A673 (cell line): ENCODE measurements at regions not wholly inside any gene's neighbourhood (a gene's known extent, or its start where the extent isn't known, plus 50 kb on each side); places are given as distances from the start of the nearest gene placed in this dataset.

Experiments
- BruUV-seq: library from RNA; stranded (reverse); fragments of 400-500 nt; replicated peaks from 2 replicates; lab custom pipeline; 2021; lab: Mats Ljungman, UMichigan
- CTCF ChIA-PET: fragments of 300-600 bp; sonication (Branson Sonifier 250); formaldehyde crosslinking; loops from one replicate; lab custom pipeline; 2022; ENCODE audit warnings: antibody characterized with exemption; lab: Charles Lee
- POLR2A ChIA-PET: fragments of 300-600 bp; sonication (Branson Sonifier 250); formaldehyde crosslinking; loops from one replicate; lab custom pipeline; 2022; ENCODE audit warnings: antibody characterized with exemption; ENCODE audit not compliant: low non-redundant PET; lab: Charles Lee
- DNase-seq: peaks from one replicate; pipeline ENCODE4 v3.0.0-alpha.2; 2015; ENCODE audit warnings: low spot score
- H3K27ac ChIP-seq: fragments of 200-600 bp; sonication (generic); 2 replicates; pipeline ENCODE4 v1.5.1; 2016; ENCODE audit warnings: mixed run types, low read depth, mild to moderate bottlenecking, mixed read lengths, antibody characterized with exemption, low read length; ENCODE audit not compliant: poor library complexity, severe bottlenecking
- H3K27me3 ChIP-seq: fragments of 200-600 bp; sonication (generic); replicated peaks from 2 replicates; pipeline ENCODE4 v1.6.1; 2017; ENCODE audit warnings: mixed run types, low read depth, mild to moderate bottlenecking, mixed read lengths, antibody characterized with exemption, low read length; ENCODE audit not compliant: insufficient read depth, poor library complexity
- H3K36me3 ChIP-seq: fragments of 200-600 bp; sonication (generic); 2 replicates; pipeline ENCODE4 v1.6.1; 2016; ENCODE audit warnings: mixed run types, mild to moderate bottlenecking, mixed read lengths, antibody characterized with exemption, low read length; ENCODE audit not compliant: insufficient read depth, poor library complexity, severe bottlenecking
- H3K4me1 ChIP-seq: fragments of 200-600 bp; sonication (generic); 2 replicates; pipeline ENCODE4 v1.6.1; 2017; ENCODE audit warnings: mixed run types, mild to moderate bottlenecking, mixed read lengths, antibody characterized with exemption, low read length; ENCODE audit not compliant: insufficient read depth, poor library complexity, severe bottlenecking
- H3K4me3 ChIP-seq: fragments of 200-600 bp; sonication (generic); 2 replicates; pipeline ENCODE4 v1.5.1; 2016; ENCODE audit warnings: low read depth, mixed run types, mild to moderate bottlenecking, mixed read lengths, low read length; ENCODE audit not compliant: poor library complexity, severe bottlenecking
- H3K9me3 ChIP-seq: fragments of 200-600 bp; sonication (generic); 2 replicates; pipeline ENCODE4 v1.6.1; 2016; ENCODE audit warnings: mixed run types, low read depth, mild to moderate bottlenecking, mixed read lengths, antibody characterized with exemption, low read length; ENCODE audit not compliant: poor library complexity, severe bottlenecking
- EZH2 ChIP-seq: fragments of 200-600 bp; sonication (generic); IDR thresholded peaks from 2 replicates; pipeline ENCODE4 v1.6.1; 2017; ENCODE audit warnings: borderline replicate concordance, low read depth, mild to moderate bottlenecking, mixed read lengths, antibody characterized with exemption, low read length; ENCODE audit not compliant: poor library complexity, severe bottlenecking
- intact Hi-C: fragments of 100-400 bp; cut with micrococcal nuclease; formaldehyde crosslinking; loops from one replicate; pipeline ENCODE4 v1.10.0; 2022; ENCODE audit not compliant: unreplicated experiment
- TF ChIP-seq, protein P1 (sequence below): fragments of 300-800, 200-600 bp; sonication (generic); conservative IDR thresholded peaks from 2 replicates; pipeline ENCODE4 v1.5.1; 2017; ENCODE audit warnings: low read depth, mild to moderate bottlenecking, antibody characterized with exemption, low read length, moderate library complexity, mixed read lengths

GRCh38 chr3:117433427-117433826, 723.8 kb downstream of the TUSC7 start:
- Histone ChIP-seq H3K4me3 (no peak overlapping the region), H3K36me3 (no peaks in the 10 kb centered on the region), H3K27ac (no peak overlapping the region), H3K4me1 (no peaks in the 10 kb centered on the region), H3K9me3 (no peaks in the 10 kb centered on the region), H3K27me3 (no peaks in the 10 kb centered on the region)
- TF ChIP-seq, protein P1, sequence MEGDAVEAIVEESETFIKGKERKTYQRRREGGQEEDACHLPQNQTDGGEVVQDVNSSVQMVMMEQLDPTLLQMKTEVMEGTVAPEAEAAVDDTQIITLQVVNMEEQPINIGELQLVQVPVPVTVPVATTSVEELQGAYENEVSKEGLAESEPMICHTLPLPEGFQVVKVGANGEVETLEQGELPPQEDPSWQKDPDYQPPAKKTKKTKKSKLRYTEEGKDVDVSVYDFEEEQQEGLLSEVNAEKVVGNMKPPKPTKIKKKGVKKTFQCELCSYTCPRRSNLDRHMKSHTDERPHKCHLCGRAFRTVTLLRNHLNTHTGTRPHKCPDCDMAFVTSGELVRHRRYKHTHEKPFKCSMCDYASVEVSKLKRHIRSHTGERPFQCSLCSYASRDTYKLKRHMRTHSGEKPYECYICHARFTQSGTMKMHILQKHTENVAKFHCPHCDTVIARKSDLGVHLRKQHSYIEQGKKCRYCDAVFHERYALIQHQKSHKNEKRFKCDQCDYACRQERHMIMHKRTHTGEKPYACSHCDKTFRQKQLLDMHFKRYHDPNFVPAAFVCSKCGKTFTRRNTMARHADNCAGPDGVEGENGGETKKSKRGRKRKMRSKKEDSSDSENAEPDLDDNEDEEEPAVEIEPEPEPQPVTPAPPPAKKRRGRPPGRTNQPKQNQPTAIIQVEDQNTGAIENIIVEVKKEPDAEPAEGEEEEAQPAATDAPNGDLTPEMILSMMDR, result no peak
- TF ChIP-seq EZH2, result no peak
- CTCF ChIA-PET, result no interaction called here
- intact Hi-C loops, result no loop called here
- no TSS peak for BruUV-seq
- DNase-seq, result no peak
- POLR2A ChIA-PET, result no interaction called here

GRCh38 chr3:117434661-117435412, 725.3 kb downstream of the TUSC7 start:
- no peaks in the 10 kb centered on the region for H3K4me1 ChIP-seq
- POLR2A ChIA-PET, result no interaction called here
- no peaks in the 10 kb centered on the region for H3K36me3 ChIP-seq
- no TSS peak for BruUV-seq
- no peak overlapping the region for H3K4me3 ChIP-seq
- intact Hi-C loops, result no loop called here
- no peaks in the 10 kb centered on the region for H3K9me3 ChIP-seq
- H3K27me3 ChIP-seq, result no peaks in the 10 kb centered on the region
- H3K27ac ChIP-seq, result no peak overlapping the region
- TF ChIP-seq, protein P1, result no peak
- no peak for DNase-seq
- CTCF ChIA-PET, result no interaction called here

DNA sequence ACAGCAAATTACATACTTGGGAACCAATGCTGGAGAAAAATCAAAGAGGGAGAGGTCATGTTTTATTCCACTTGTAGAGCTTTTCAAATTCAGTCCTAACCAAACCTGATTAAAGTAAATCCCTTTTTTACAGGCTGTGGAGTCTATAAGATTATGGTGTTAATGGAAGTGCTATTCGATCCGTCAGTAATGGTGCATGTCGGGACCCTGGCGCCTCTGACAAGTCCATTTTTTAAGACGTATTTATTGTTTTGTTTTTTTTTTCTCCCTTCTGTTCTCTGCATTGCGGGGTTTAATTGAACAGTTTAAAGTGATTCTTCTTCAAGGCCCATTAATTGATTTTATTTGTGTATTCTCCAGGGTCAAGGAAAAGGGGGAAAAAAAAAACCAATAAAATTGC, 725.9 kb downstream of the TUSC7 start:
- Histone ChIP-seq H3K4me3 (no peak overlapping the region), H3K9me3 (no peaks in the 10 kb centered on the region), H3K27ac (no peak overlapping the region), H3K4me1 (no peaks in the 10 kb centered on the region), H3K27me3 (no peaks in the 10 kb centered on the region), H3K36me3 (no peaks in the 10 kb centered on the region)
- ChIA-PET POLR2A (no interaction called here), CTCF (no interaction called here)
- intact Hi-C loops, result no loop called here
- BruUV-seq, result no TSS peak
- DNase-seq, result no peak
- TF ChIP-seq, protein P1, result no peak
- no peak for TF ChIP-seq EZH2
